ENCODE measurements at regions not wholly inside any gene's neighbourhood (a gene's known extent, or its start where the extent isn't known, plus 50 kb on each side); places are given as distances from the start of the nearest gene placed in this dataset.

DNA sequence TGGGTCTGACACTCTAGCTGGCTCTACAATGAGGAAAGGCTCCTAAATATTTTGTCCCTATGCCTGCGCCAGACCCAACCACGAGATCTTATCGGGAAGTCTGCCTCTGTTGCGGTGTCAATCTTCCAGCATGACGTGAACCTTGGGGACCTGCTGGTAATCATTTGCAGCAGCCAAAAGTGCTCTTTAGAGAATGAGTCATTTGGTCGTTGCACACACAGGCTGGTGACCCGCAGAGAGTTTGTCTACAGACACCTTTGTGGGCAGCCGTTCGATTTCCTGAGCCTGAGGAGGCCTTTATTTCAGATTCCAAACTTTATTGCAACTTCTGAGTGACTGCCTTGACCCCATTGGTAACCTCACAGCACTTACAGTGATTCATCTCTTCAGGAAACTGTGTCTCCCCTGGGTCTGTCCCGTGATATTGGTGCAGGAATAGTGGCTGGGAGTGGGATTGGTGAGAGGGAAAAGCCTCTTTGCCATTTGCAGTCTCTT is 326.1 kb downstream of the NSG2 start:
- DNase-seq, result peak in 1 of 3 donors; percentile 64

DNA sequence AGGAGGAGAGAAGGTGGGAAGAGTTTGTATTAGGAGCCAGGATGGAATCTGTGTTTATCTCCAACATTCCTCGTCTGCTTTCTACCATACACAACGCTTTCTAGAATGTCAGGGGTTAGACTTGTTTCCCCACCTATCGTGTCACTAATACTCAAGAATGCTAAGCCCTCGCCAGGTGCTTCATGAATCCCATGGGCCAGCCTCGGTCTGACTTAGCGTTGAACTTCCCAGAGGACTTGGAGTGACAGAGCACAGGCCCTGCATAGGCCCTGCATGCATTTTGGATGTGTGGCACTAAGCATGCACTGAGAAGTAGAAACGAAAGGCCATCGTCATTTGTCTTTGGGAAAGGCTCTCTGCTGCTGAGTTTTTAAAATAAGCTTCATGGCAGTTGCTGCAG is 328.7 kb downstream of the NSG2 start:
- no peak for DNase-seq

DNA sequence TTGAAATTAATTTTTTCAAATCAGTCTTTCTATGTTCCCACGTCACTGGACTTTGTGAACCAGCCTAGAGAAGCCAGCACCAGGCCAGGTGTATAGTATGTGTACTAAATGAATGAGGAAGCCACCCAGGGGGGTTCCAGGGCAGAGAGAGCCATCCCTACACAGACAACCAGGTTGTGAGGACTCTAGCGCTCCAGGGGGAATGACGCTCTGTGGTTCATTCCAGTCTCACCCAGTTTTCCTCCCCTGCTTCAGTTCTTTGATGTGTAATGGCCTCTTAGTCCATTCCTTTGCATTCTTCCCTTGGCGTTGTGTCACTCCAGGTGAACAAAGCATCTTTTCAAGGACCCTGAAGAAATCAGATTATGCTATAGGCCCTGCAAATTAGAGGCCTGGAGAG is 330.6 kb downstream of the NSG2 start:
- no peak for DNase-seq

DNA sequence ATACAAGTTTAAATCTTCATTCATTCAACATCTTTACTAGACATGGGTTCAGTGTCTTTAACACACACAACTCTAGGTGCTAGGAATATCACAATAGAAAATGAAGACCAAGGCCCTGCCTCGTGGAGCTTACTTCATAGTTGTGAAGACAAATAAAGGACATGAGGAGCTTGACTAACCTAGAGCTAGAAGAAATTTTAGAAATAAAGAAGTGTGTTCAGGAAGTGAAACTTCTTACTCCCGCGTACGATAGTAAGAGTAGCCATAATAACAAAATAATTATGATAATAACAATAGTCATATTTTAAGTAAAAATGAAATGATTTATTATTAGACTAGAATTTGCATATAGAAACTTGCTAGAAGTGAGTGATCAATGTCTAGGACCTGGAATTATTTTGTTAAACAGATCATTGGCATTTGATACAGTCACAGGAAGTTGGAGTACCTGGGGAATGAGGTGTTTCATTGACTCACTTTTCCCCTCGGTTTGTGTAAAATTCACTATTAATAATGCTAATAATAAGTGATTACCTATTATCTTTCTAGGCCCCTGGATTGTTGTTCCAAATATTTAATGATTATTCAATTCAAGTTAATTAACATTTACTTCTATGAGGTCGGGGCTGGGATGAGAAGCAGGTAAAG is 331.3 kb downstream of the NSG2 start:
- no peak for DNase-seq

DNA sequence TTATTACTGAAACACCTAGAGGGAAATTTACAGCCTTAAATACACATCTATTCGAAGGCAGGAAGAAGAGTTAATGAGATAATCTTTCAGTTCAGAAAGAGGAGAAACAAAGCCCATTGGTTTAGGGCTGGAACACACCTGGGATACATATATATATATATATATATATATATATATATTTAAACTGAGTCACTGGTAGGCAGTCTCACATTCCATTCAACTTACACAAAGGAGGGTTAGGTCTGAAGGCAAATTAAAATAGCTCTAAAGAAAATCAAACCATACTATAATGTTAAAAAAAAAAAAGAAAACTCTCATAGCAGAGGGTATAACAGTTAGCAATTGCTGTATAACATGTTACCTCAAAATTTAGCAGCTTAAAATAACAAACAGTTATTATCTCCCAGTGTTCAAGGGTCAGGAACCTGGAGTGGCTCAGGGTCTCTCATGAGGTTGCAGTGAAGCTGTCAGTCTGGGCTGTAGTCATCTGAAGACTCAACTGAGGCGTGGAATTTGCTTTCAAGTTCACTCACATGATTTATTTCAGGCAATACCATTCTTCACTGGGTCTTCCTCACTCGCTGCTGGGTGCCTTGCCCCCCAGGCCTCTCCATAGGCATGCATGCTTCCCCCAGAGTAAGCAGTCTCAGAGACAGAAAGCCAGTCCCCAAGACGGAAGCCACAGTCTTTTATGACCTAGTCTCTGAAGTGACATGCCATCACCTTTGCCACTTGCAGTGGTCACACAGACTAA is 332.8 kb downstream of the NSG2 start:
- DNase-seq, result no peak

DNA sequence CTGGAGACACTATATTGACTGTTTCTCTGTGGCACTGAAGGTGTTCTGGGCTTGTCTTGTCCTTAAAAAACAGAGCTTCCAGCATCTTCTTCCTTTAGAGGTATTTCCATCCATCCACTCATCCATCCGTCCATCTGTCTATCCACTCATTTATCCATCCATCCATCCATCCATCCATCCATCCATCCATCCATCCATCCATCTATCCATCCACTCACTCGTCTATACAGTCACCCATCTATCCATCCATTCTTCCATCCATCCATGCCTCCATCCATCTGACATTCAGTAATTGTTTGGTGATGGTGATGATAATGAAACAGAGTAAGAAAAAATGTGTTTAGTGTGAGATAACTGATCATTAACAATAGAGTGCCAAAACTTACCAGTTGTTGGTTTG is 334.8 kb downstream of the NSG2 start:
- no peak for DNase-seq

DNA sequence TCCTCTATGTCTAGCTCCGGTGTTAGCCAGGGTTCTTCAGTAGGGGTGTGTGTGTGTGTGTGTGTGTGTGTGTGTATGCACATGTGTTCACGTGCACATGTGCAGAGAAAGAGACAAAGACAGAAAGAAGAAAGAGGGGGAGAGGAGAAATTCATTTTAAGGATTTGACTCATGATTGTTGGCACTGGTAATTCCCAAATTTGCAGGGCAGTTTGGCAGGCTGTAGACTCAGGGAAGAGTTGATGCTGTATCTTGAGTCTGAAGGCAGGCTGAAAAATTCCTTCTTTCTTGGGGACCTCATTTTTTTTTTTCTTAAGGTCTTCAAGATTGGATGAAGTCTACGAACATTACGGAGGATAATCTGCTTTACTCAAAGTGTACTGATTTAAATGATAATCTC is 335.7 kb downstream of the NSG2 start:
- no peak for DNase-seq

DNA sequence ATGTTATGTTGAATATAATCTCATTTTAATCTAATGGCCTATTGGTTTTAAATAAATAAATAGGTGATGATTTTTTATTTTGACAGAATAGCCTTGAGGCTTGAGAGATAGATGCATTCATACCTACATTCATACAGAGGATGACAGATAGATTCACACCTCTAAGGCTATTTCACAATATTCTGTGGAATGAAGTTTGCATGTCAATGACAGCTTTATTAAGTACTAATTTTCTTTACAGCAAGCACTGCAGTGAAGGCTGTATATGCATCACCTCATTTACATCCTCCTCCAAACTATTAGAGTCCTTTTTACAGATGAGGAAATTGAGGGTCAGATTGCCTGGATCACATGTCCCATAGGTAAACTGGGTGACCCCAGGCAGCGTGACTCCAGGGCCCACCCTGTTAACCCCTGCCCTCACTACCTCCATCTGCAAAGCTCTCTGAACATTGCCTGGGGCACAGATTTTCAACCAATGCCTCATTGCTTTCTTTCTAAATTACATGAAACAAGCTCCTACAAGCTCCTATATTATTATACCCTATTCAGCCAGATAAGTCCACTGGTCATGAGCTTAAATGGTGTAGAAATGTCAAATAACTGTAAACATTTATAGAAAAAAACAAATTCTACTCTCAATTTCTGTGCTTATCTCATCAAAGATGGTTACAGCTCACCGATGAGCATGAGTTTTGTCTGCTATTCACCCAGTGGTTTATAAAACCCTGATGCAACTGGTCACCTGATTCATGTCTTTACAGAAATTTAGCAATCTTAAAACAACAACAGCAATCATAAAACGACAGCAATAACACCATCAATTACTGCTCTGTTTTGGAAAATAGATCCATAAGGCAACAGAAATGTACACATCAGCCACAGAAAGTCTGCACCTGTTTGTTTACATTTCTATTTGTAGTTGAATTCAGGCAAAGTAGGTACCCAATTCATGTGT is 338.0 kb downstream of the NSG2 start:
- DNase-seq, result no peak

DNA sequence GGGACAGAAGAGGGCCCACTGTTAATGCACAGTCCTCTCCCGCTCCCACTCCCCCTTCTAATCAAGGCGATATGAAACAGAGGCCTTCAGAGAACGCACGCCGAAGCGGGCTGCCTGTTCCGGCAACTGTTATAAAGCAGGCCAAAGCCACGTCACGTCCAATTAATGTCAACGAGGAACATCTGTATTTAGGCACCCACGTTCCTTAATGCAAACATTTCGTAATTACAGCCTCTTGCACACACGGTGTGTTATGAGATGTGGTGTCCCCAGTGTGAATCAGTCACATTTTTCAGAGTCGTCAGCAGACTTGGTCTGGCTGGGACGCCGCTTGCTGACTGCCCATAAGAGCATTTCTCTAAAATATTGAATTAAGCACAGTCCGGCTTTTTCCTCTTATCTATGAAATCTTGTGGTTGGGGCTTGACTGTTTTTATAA is 339.0 kb downstream of the NSG2 start:
- peak; percentile 27 to 74 (median 46) for DNase-seq

DNA sequence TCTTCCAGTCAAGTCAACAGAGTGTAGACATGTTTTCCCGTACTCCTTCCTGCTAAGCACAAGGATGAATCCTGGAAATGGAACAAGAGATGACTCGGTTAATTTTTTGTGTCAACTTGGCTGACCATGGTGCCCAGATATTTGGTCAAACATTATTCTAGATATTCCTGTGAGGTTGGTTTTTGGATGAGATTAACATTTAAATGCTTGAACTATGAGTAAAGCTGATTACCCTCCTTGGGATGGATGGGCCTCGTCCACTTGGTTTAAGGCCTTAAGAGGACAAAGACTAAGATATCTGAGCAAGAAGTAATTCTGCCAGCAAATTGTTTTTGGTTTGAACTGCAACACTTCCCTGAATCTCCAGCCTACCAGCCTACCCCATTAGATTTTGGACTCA is 338.1 kb upstream of the MSX2 start:
- peak in 1 of 3 donors; percentile 33 for DNase-seq

DNA sequence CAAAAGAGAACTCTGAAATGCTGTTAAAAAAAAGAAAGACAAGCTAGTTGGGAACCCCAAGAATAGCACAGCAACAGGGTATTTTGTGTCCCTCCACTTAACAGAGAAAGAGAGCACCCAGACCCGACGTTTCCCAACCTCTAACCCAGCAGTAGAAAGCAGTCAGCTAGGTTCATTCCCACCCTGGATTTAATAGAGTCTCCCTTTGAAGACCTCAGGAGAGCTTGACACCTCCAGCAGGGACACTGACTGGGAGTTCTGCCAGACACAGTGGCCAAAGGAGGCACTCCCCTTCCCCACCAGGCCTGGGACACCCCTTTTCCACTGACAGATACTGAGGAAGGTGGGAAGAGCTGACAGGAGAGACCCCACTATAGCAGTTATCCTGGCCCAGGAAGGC is 337.5 kb upstream of the MSX2 start:
- no peak for DNase-seq

DNA sequence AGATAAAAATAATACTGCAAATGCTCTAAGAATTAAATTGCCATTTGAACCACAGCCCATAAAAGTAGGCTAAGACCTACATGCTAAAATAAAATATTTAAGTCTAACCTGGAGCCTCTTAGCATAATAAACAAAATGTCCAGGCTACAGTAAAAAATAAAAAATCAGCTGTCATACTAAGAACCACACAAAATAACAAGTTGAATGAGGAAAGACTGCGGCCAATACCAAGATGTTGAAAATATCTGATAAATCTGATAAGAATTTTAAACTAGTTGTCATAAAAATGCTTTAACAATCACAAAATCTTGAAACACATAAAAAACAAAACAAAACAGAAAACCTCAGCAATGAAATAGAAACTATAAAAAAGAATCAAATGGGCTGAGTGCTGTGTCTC is 336.9 kb upstream of the MSX2 start:
- no peak for DNase-seq

DNA sequence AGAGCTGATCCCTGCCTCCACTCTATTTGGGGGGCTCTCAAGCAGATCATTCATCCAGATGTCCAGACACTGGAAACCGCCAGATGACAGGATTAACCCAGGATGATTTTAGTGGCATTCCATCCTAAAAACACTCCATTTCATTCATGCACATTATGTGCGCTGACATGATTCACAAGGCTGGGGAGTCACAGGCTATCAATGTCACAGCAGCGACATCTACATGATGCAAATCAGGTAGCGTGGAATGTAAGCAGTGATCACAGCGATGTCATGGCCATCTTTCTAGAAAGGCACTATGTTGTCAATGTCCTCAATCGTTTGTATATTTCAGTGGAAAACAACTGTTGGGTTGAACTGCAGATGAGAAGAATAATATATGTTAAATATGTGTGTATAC is 331.5 kb upstream of the MSX2 start:
- DNase-seq, result no peak

DNA sequence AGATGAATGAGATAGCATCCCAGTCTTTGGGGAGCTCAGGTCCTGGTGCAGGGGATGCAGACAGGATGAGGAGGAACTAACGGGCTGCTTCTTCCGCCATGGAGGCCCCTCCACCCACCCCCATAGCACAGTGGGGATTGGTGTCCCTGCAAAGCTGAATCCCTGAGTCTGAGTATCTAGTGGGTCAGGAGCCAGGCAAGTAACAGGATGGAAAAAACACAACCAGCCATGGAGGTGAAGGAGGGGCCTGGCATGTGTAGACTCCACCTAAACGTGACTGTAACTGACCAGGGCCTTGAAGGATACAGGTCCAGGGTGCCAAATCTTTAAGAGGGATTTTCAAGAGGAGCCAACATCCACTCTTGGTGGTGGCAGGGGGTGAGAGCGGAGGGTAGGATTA is 327.8 kb upstream of the MSX2 start:
- DNase-seq, result no peak

DNA sequence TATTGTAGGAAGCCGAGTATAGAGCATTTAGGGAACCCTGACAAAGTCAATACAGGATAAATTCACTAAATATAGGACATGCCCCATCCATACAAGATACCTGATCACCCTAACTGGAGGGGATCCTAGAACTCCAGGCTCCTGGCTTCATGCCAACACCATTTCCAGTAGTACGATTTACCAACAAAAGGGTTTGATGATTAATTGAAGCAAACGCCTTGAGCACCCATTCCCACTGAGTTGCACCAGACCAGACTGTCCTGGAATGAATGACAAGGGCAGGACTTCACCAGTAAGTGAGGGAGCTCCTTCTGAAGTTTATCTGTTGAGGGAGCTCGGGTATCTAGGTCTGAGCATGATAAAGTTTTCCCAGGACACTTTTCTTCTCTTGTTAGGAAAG is 327.2 kb upstream of the MSX2 start:
- DNase-seq, result no peak

DNA sequence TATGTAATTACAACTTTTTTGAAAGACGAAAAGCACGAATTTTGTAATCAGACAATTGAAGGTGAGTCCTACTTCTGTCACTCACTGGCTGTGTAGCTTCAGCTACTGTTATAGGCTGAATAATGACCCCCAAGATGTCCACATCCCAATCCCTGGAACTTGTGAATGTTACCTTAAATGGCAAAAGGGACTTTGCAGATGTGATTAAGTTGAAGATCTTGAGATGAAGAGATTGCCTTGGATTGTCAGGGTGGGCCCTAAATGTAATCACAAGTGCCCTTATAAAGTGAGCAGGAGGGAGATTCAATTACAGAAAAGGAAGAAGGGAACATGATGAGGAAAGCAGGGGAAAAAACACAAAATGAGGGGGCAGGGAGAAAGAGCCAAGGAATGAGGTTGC is 326.2 kb upstream of the MSX2 start:
- DNase-seq, result no peak

DNA sequence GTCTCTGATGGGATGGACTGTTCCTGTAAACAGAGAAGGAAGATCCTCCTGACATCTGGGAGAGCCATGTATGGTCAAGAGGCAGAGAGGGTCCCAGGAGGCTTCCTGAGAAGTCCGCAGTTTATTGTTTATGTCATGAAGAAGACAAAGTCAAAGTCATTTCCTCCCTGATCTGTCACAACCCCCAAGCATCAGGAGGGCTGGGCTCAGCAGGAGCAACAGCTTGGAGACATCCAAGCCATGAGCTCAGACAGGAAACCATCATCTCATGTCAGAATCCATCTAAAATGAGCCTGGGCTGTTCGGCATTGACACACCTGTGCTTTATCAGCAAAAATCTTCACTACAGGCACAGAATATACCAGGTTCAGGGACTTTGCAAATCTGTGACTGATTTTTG is 325.0 kb upstream of the MSX2 start:
- DNase-seq, result no peak

DNA sequence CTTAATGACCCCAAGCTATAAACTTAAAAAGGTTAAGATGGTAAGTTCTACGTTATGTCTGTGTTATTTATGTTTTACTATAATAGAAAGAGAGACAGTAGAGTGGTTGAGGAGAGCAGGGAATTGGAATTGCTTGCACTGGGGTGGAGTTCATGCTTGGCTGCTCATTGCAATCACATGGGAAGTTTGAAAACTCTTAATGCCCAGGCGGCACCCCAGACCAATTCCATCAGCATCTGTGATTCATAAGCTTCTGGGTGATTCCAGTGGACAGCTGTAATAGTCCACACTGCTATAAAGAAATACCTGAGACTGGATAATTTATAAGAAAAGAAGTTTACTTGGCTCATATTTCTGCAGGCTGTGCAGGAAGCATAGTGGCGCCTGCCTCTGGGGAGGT is 323.9 kb upstream of the MSX2 start:
- DNase-seq, result no peak

DNA sequence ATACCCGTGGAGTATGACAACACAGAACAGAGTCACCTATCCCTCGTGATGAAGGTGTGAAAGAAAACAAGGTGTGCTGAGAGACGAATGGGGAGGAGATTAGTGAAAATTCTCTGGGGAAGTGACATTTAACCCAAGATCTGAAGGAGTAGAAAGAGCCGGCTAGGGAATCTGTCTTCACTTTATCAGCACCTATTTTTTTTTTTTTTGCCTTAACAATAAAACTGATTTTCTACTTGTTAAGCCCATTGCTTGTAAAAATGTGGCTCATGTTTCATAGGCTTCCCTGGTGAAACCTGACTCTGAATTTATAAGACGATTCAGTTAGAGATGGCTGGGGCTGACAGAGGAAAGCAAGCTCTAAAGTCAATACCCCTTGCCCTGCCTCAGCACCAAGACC is 322.6 kb upstream of the MSX2 start:
- no peak for DNase-seq

DNA sequence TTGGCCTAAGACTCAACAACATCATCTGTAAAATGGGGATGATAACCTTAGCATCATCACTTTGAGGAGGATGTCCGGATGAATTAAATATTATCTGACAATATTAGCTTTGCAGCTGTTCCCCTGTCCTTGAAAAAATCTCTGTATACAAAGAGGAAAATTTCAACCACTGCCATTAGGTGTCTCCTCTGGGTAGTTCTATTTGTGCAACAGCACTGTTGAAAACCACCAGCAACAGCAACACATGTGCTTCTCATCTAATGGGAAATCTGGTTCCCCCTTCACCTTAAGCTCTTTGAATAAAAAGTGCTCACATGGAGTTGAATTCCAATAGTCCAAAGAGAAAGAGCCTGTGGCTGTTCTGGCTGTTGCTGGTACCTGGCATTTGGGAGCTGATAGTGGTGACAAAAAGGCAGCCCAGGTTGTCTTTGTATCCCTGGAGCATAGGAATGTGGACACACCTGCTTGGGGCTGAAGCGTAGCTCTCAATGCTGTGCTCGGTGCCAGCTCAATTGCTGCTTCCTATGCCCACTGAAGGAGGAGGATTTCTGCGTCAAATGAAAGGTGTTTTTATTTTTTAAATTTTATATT is 322.1 kb upstream of the MSX2 start:
- no peak for DNase-seq

DNA sequence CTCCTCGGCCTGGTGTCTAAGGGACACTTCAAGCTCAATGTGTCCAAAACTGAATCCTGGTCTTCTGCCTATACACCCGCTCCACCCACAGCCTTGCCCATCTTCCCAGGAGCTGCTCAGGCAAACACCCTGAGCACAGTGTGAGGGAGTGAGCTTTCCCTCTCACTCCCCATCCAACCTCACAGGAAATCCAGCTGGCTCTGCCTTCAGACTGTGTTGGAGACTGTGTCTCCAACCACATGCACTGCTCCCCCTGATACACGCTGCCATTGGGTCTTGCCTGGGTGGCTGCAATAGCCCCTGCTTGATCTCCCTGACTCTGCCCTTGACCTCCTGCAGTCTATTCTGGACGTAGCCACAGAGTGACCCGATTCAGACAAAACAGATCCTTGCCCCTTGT is 319.5 kb upstream of the MSX2 start:
- DNase-seq, result no peak

DNA sequence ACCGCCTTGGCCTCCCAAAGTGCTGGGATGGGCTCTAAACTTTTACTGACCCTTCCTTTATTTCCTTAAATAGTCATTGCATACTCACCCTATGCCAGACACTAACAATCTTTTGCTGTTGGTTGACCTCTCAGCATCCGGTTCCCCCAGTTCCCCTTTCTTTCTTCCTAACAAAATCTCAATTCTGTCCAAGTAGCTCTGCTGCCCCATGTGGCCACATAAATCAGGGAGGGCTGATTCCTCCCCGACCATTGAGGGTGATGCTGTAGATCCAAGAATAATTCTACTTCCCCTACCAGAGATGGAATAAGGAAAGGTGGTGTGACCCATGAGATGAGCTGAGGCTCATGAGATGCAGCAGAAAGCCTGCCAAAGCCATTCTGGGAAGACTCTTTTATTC is 315.3 kb upstream of the MSX2 start:
- no peak for DNase-seq

Measured in muscle of back (tissue), 3 donors.